Posterior vena cava (tissue), 2 donors: ENCODE measurements at regions not wholly inside any gene's neighbourhood (a gene's known extent, or its start where the extent isn't known, plus 50 kb on each side); places are given as distances from the start of the nearest gene placed in this dataset.
"Not testable (repeated sequence)": the region's sequence is repeated elsewhere in the genome, so short reads cannot be mapped to it uniquely, and the experiment has no call there.

Source experiments
- DNase-seq: peaks from one replicate; pipeline ENCODE4 v3.0.0-alpha.2; 2020; ENCODE audit warnings: low spot score
- intact Hi-C, 2 donors: fragments of 100-400 bp; cut with DNase I; formaldehyde crosslinking; loops; one replicate each; pipeline versions ENCODE4 v1.14.1 to v1.14.2; 2022 to 2023
- donor health status: DM: yes; HTN: yes; CAD: no.
- donor health status: DM: yes; HTN: yes; CAD: no.

- no peak for DNase-seq
These were observed 247.7 kb downstream of the ENC1 start for GRCh38 chr5:74392711-74393351.

GRCh38 chr5:74391410-74391809 is 249.1 kb downstream of the ENC1 start:
- no peak for DNase-seq
- intact Hi-C loops = no loop called here

More at GRCh38 chr5:74392711-74393351, 247.7 kb downstream of the ENC1 start:
- intact Hi-C loops = loop anchor here in 1 of 2 donors (2.0 kb wide), 1 partner anchor 78 kb away; no protein-coding TSS in a partner anchor

- intact Hi-C loops = no loop called here
- DNase-seq = no peak
These were observed 249.7 kb downstream of the ENC1 start for GRCh38 chr5:74390822-74391221.

- no peak for DNase-seq
- intact Hi-C loops = no loop called here
These were observed 250.3 kb downstream of the ENC1 start for GRCh38 chr5:74390306-74390637.

DNA sequence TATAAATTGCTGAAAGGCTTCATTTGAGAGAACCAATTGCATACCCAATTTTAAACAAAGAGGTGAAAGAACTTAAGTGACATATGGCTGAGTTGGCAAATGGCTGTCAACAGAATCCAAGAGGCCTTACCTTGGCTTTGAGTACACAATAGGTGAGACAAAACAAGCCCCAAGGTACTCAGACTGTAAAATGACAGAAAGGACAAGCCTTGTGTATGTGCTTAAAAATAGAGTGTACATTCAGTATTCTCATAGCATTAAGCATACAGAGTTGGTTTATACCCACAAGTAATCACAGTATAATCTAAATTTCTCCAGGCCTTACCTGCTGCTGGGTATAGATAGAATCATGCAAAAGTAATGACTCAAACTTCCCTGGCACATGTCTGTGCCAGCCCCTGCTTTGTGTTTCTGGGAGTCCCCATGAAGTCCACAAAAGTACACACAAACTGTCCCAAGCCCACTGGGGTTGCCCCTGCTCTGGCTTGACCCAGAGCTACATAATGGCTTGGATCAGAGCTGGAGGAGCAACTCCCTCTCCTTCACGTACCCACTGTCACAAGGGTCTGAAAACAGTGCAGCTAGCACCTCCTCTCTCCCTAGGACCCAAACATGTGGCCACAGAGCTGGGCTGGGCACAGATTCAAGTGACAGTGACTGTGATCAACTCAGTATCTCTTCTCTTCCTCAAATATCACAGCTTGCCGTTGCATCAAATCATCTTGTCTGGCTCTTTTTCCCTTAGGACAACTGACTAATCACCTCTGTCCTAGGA is 250.8 kb downstream of the ENC1 start:
- intact Hi-C loops = loop anchor here in 1 of 2 donors (10.0 kb wide), 1 partner anchor 145 kb away; no protein-coding TSS in a partner anchor
- no peak for DNase-seq

- intact Hi-C loops = loop anchor here in 1 of 2 donors (10.0 kb wide), 1 partner anchor 146 kb away; no protein-coding TSS in a partner anchor
These were observed 252.1 kb downstream of the ENC1 start for GRCh38 chr5:74388411-74388810.

DNA sequence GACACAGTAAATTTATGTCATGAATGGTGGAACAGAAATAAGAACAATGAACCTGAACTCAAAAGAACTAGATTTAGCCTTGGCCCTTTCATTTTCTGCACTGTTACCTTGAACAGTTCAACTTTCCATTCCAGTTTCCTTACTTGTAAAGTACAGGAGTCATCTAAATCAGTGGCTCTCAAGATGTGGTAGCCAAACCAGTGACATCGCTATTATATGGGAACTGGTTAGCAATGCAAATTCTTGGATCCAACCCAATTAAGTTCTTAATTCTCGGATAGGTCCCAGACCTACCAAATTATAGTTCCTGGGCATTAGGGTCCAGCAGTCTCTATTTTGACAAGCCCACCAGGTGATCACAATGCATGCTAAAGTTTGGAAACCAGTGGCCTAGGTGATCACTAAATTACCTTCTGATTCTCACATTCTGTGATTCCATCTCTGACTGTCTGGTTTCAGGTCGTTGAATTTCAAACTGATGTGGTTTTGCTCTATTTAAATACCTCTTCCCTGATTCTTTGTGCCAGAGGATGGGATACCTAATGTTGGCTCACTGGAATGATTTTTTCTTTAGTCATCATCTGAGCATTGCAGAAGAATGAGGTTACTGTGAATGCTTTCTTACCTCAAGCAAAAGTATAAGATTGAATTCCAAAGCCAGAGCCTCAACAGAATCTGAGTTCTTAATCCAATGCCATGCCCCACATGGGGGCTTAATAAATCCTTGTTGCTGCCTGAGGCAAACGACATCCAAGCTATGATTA is 253.8 kb downstream of the ENC1 start:
- DNase-seq = no peak
- intact Hi-C loops = loop anchor here in 1 of 2 donors (10.0 kb wide), 1 partner anchor 148 kb away; no protein-coding TSS in a partner anchor

More at GRCh38 chr5:74388411-74388810, 252.1 kb downstream of the ENC1 start:
- not testable (repeated sequence) for DNase-seq

DNA sequence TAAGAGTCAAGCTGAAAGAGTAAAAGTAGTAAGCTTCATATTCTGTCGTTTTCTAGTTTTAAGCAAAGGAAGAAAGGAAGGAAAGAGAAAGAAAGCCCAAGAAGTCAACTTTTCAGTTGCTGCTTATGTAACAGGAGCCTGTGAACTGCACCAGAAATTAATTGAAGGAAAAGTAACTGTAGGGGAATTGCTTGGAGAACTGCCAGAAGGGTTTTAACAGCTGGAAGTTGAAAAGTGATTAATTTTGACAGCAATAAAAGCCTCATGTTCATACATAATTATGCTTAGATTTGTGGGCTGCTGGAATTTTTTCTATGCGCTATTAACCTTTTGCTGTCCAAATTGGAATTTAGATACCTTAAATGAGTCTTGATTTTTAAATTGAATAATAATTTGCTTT is 255.7 kb downstream of the ENC1 start:
- DNase-seq = no peak
- intact Hi-C loops = loop anchor here in 1 of 2 donors (10.0 kb wide), 1 partner anchor 150 kb away; no protein-coding TSS in a partner anchor

DNA sequence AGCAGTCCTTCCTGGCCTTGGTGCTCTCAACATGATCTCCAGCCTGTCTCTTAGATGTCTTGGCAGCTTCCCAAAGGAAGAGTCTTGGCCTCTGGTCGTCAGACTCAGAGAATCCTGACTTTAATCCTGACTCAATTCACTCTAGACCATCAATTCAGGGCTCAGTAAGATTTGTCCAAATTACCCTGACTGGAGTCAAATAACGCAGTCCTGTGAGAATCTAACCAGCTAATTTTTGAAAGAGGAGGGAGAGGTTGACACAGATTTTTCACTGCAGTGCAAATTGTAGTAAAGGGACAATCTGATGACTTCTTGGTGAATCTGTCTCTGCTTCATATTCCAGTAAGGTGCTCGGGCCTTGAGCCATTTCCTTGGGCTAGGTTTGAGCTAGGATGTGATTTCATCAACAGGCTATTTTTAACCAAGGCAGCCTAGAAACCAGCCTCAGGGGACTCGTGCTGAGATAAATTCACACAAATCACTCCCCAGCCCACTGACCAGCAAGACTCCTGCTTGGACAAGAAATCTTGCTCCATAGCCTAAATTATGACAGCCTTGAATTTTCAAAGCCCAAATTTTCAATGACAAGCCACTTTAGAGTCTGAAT is 257.4 kb downstream of the ENC1 start:
- peak; percentile 85 for DNase-seq
- intact Hi-C loops = loop anchor here in 1 of 2 donors (10.0 kb wide), 1 partner anchor 152 kb away; no protein-coding TSS in a partner anchor

GRCh38 chr5:74382123-74382855 is 258.2 kb downstream of the ENC1 start:
- DNase-seq = no peak
- intact Hi-C loops = loop anchor here in 1 of 2 donors (10.0 kb wide), 1 partner anchor 153 kb away; no protein-coding TSS in a partner anchor

DNA sequence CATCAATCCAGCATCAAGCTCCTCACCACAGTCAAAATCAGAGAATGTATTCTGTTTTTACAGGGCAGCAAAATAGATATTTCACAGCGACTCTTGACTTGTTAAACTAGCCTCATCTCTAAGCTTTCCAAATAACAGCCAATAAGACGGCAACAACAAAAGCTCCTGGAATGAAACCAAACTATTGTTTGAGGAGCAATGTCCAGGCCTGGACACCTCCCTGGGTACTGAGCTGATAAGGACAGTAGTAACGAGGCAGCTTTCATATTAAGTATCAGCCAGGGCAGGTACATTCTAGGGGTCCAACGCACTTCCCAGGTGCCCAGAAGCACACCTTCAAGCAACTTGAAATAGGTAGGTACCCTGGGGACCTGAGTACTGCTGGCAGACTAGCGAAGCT is 260.3 kb downstream of the ENC1 start:
- intact Hi-C loops = loop anchor here in 1 of 2 donors (10.0 kb wide), 1 partner anchor 155 kb away; no protein-coding TSS in a partner anchor
- no peak for DNase-seq

GRCh38 chr5:74378464-74378863 is 262.1 kb downstream of the ENC1 start:
- intact Hi-C loops = no loop called here
- no peak for DNase-seq

DNA sequence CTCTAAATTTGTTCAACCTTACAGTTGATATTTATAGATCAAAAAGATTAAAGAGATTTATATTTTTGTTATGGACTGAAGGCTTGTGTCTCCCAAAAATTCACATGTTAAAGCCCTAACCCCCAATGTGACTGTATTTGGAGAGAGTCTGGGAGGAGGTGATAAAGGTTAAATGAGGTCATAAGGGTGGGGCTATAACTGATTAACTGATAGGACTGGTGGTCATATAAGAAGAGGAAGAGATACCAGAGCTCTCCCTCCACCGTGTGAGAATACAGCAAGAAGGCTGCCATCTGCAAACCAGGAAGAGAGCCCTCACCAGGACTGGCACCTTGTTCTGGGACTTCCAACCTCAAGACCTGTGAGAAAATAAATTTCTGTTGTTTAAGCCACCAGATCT is 264.3 kb downstream of the ENC1 start:
- no peak for DNase-seq
- intact Hi-C loops = no loop called here

DNA sequence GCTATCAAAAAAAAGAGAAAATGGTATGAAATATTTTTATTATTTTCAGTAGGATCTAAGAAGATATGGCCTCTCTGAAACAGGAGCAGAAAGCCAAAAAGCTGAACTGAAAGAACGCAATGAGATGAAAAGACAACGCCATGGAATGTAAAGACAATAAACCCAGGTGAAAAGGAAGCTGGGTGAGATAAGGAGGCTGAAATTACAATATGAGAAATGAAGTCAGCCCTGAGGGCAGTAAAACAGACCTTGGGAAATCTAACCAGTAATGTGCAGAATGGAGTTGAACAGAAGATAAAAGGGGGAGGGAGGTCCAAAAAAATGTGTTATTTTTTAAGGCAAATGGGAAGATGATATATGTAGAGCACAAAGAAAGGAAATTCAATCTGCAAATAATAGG is 265.3 kb downstream of the ENC1 start:
- intact Hi-C loops = no loop called here
- no peak for DNase-seq

DNA sequence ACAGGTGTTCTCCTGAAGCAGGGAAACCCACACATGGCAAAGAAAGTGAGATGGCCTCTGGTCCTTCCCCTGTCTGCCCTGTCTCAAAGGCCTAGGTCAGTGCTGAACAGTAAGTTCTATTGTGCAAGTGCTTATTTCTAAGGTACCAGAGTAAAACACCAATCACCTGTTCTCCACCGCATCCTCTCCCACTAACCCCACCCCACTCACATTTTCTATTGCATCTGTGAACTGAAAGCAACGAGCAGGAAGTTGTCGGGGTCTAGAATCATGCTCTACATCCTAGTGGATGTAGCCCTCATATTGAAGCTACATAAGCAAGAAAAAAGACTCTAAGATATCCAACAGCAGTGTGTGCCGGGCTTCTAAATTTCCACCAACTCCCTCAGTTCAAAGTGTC is 265.9 kb downstream of the ENC1 start:
- DNase-seq = no peak
- intact Hi-C loops = no loop called here

GRCh38 chr5:74373076-74373475 is 267.5 kb downstream of the ENC1 start:
- intact Hi-C loops = no loop called here
- no peak for DNase-seq

DNA sequence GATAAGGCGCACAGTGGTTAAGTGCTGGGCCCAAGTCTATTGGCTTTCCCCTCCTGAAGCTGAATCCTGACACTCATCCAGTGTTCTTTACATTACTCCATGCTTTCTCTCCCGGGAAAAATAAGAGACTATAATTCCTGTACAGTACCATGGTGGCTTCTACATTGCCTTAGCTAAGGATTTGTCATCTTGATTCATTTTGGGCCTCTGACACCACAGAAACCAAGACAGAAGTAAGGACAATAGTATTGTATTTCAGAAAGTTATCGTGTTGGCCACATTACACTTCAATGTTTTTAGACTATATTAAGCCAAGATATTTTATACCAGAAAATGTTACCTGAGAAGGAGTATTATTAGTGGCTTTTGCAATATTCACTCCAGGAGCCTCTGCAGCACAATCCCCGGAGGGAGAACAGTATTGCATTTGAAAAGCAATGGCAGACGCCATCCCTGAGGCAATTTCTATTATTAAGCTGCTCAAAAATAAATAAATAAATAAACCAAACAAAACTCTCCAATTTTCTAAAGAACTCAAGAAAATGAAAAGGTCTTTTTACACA is 267.9 kb downstream of the ENC1 start:
- no peak for DNase-seq
- intact Hi-C loops = no loop called here

GRCh38 chr5:74372051-74372450 is 268.5 kb downstream of the ENC1 start:
- intact Hi-C loops = no loop called here
- DNase-seq = no peak
